Activated CD8-positive, alpha-beta T cell treated with anti-CD3 and anti-CD28 coated beads for 36 hours (primary cell): ENCODE measurements at regions not wholly inside any gene's neighbourhood (a gene's known extent, or its start where the extent isn't known, plus 50 kb on each side); places are given as distances from the start of the nearest gene placed in this dataset.
"Not testable (repeated sequence)": the region's sequence is repeated elsewhere in the genome, so short reads cannot be mapped to it uniquely, and the experiment has no call there.

Source experiments
- ATAC-seq: fragments of 200-7000 bp; cut with Tn5 transposase; one replicate; pipeline ENCODE4 v1.10.0; 2021; ENCODE audit warnings: mild to moderate bottlenecking, moderate library complexity
- CTCF ChIA-PET: fragments of 350-600 bp; sonication (Branson Sonifier 250); formaldehyde crosslinking; loops from one replicate; lab custom pipeline; 2021; ENCODE audit warnings: antibody characterized with exemption; lab: Charles Lee
- POLR2A ChIA-PET: fragments of 350-600 bp; sonication (Branson Sonifier 250); formaldehyde crosslinking; loops from one replicate; lab custom pipeline; 2021; ENCODE audit warnings: antibody characterized with exemption; lab: Charles Lee
- DNase-seq: peaks from one replicate; pipeline ENCODE4 v3.0.0-alpha.2; 2020
- H3K27ac Mint-ChIP-seq: one replicate; pipeline ENCODE4 v1.8.0; 2021; ENCODE audit warnings: mild to moderate bottlenecking, mixed read lengths
- H3K27me3 Mint-ChIP-seq: one replicate; pipeline ENCODE4 v1.8.0; 2021; ENCODE audit warnings: mixed read lengths
- H3K36me3 Mint-ChIP-seq: one replicate; pipeline ENCODE4 v1.8.0; 2021; ENCODE audit warnings: low read depth, mixed read lengths
- H3K4me1 Mint-ChIP-seq: one replicate; pipeline ENCODE4 v1.8.0; 2021; ENCODE audit warnings: low read depth, mixed read lengths
- H3K4me3 Mint-ChIP-seq: one replicate; pipeline ENCODE4 v1.8.0; 2021; ENCODE audit warnings: mild to moderate bottlenecking, moderate library complexity, mixed read lengths
- H3K9me3 Mint-ChIP-seq: one replicate; pipeline ENCODE4 v1.8.0; 2021; ENCODE audit warnings: mixed read lengths
- CTCF ChIP-seq: fragments of 200-600 bp; IDR thresholded peaks from one replicate; pipeline ENCODE4 v1.8.0; 2022; ENCODE audit warnings: antibody characterized with exemption, mild to moderate bottlenecking
- intact Hi-C: fragments of 100-400 bp; cut with micrococcal nuclease; formaldehyde crosslinking; loops from one replicate; pipeline ENCODE4 v1.10.0; 2022

GRCh38 chr5:90221951-90222350 is 187.6 kb downstream of the CETN3 start:
- peaks cover 2% of the 10 kb centered on the region for H3K27me3 Mint-ChIP-seq
- no peak for TF ChIP-seq CTCF
- H3K9me3 Mint-ChIP-seq: no peaks in the 10 kb centered on the region
- no peak overlapping the region for H3K4me3 Mint-ChIP-seq
- ChIA-PET CTCF (interaction anchor here (1.4 kb wide), 1 partner anchor 8 kb away, joined by 3 read pairs; no protein-coding TSS in a partner anchor), POLR2A (no interaction called here)
- no peaks in the 10 kb centered on the region for H3K4me1 Mint-ChIP-seq
- H3K27ac Mint-ChIP-seq: no peak overlapping the region
- H3K36me3 Mint-ChIP-seq: no peaks in the 10 kb centered on the region
- intact Hi-C loops: no loop called here
- ATAC-seq (no peak), DNase-seq (no peak)

- no peaks in the 10 kb centered on the region for H3K36me3 Mint-ChIP-seq
- no peak overlapping the region for H3K4me3 Mint-ChIP-seq
- CTCF ChIA-PET: interaction anchor here (1.4 kb wide), 1 partner anchor 9 kb away, joined by 3 read pairs; no protein-coding TSS in a partner anchor
- H3K27ac Mint-ChIP-seq: no peak overlapping the region
- POLR2A ChIA-PET: no interaction called here
- no peak for ATAC-seq
- H3K9me3 Mint-ChIP-seq: no peaks in the 10 kb centered on the region
- H3K27me3 Mint-ChIP-seq: peaks cover 2% of the 10 kb centered on the region
- no peak for DNase-seq
- TF ChIP-seq CTCF: no peak
- intact Hi-C loops: no loop called here
- no peaks in the 10 kb centered on the region for H3K4me1 Mint-ChIP-seq
These were observed 189.0 kb downstream of the CETN3 start for GRCh38 chr5:90220554-90220953.

GRCh38 chr5:90214991-90215390 is 194.6 kb downstream of the CETN3 start:
- Mint-ChIP-seq H3K4me1 (no peaks in the 10 kb centered on the region), H3K4me3 (no peak overlapping the region), H3K27ac (no peak overlapping the region), H3K9me3 (no peaks in the 10 kb centered on the region), H3K36me3 (no peaks in the 10 kb centered on the region), H3K27me3 (no peaks in the 10 kb centered on the region)
- ChIA-PET CTCF (interaction anchor here (1.1 kb wide), 1 partner anchor 9 kb away, joined by 3 read pairs; no protein-coding TSS in a partner anchor), POLR2A (no interaction called here)
- no peak for DNase-seq
- TF ChIP-seq CTCF: no peak
- intact Hi-C loops: no loop called here
- ATAC-seq: no peak

GRCh38 chr5:90208323-90208722 is 201.2 kb downstream of the CETN3 start:
- H3K27ac Mint-ChIP-seq, DNase-seq, intact Hi-C loops, H3K4me1 Mint-ChIP-seq, H3K4me3 Mint-ChIP-seq, CTCF ChIA-PET, H3K9me3 Mint-ChIP-seq, H3K27me3 Mint-ChIP-seq, ATAC-seq, H3K36me3 Mint-ChIP-seq, POLR2A ChIA-PET: not testable (repeated sequence)

- Mint-ChIP-seq H3K4me3 (no peak overlapping the region), H3K9me3 (peaks cover 2% of the 10 kb centered on the region), H3K4me1 (no peaks in the 10 kb centered on the region), H3K36me3 (no peaks in the 10 kb centered on the region), H3K27me3 (no peaks in the 10 kb centered on the region), H3K27ac (no peak overlapping the region)
- no peak for TF ChIP-seq CTCF
- ATAC-seq: no peak
- CTCF ChIA-PET: no interaction called here
- intact Hi-C loops: no loop called here
- DNase-seq: no peak
- POLR2A ChIA-PET: no interaction called here
These were observed 207.6 kb downstream of the CETN3 start for GRCh38 chr5:90201923-90202322.
